GM19463 (cell line): ENCODE measurements at regions not wholly inside any gene's neighbourhood (a gene's known extent, or its start where the extent isn't known, plus 50 kb on each side); places are given as distances from the start of the nearest gene placed in this dataset.

ENCODE experiments used
- ATAC-seq: cut with Tn5 transposase; IDR thresholded peaks from one replicate; pipeline ENCODE4 v1.9.1; 2021; ENCODE audit warnings: mild to moderate bottlenecking, moderate library complexity; ENCODE audit not compliant: unreplicated experiment

- ATAC-seq, result no peak
These were observed 353.9 kb upstream of the CAMK1G start for GRCh38 chr1:209229494-209230061.

- no peak for ATAC-seq
These were observed 353.2 kb upstream of the CAMK1G start for GRCh38 chr1:209230314-209230713.

GRCh38 chr1:209231476-209232156 lies 351.9 kb upstream of the CAMK1G start:
- ATAC-seq, result no peak

- no peak for ATAC-seq
These were observed 351.3 kb upstream of the CAMK1G start for GRCh38 chr1:209232197-209232596.

- no peak for ATAC-seq
These were observed 350.8 kb upstream of the CAMK1G start for GRCh38 chr1:209232759-209233158.

GRCh38 chr1:209235166-209235565 lies 348.3 kb upstream of the CAMK1G start:
- ATAC-seq, result no peak

- no peak for ATAC-seq
These were observed 345.2 kb upstream of the CAMK1G start for GRCh38 chr1:209238356-209238755.

GRCh38 chr1:209240351-209240750 lies 343.2 kb upstream of the CAMK1G start:
- ATAC-seq, result no peak

GRCh38 chr1:209241487-209241886 lies 342.0 kb upstream of the CAMK1G start:
- ATAC-seq, result no peak

GRCh38 chr1:209248649-209249279 lies 334.8 kb upstream of the CAMK1G start:
- peak; percentile 89 for ATAC-seq

- no peak for ATAC-seq
These were observed 334.2 kb upstream of the CAMK1G start for GRCh38 chr1:209249280-209249670.

- ATAC-seq, result no peak
These were observed 333.6 kb upstream of the CAMK1G start for GRCh38 chr1:209249785-209250440.

- ATAC-seq, result no peak
These were observed 332.5 kb upstream of the CAMK1G start for GRCh38 chr1:209250861-209251636.

GRCh38 chr1:209256766-209257350 lies 326.7 kb upstream of the CAMK1G start:
- no peak for ATAC-seq

GRCh38 chr1:209257454-209257853 lies 326.1 kb upstream of the CAMK1G start:
- no peak for ATAC-seq

GRCh38 chr1:209260136-209260535 lies 323.4 kb upstream of the CAMK1G start:
- no peak for ATAC-seq

- no peak for ATAC-seq
These were observed 320.9 kb upstream of the CAMK1G start for GRCh38 chr1:209262631-209263030.

GRCh38 chr1:209265301-209265700 lies 318.2 kb upstream of the CAMK1G start:
- no peak for ATAC-seq

GRCh38 chr1:209266590-209267205 lies 316.8 kb upstream of the CAMK1G start:
- no peak for ATAC-seq

GRCh38 chr1:209267968-209268367 lies 315.5 kb upstream of the CAMK1G start:
- no peak for ATAC-seq
